B cell (primary cell): ENCODE measurements at regions not wholly inside any gene's neighbourhood (a gene's known extent, or its start where the extent isn't known, plus 50 kb on each side); places are given as distances from the start of the nearest gene placed in this dataset.
"Not testable (repeated sequence)": the region's sequence is repeated elsewhere in the genome, so short reads cannot be mapped to it uniquely, and the experiment has no call there.

Source experiments
- ATAC-seq: fragments of 200-7000 bp; cut with Tn5 transposase; one replicate; pipeline ENCODE4 v1.10.0; 2021; ENCODE audit warnings: low read depth, mild to moderate bottlenecking, moderate number of reproducible peaks, moderate library complexity
- CTCF ChIA-PET: fragments of 350-600 bp; sonication (Branson Sonifier 250); formaldehyde crosslinking; loops from one replicate; lab custom pipeline; 2021; ENCODE audit warnings: antibody characterized with exemption, inconsistent platforms; lab: Charles Lee
- POLR2A ChIA-PET: fragments of 350-600 bp; sonication (Branson Sonifier 250); formaldehyde crosslinking; loops from one replicate; lab custom pipeline; 2021; ENCODE audit warnings: antibody characterized with exemption; lab: Charles Lee
- DNase-seq: peaks from one replicate; pipeline ENCODE4 v3.0.0; 2013
- H2AFZ ChIP-seq: 2 replicates; pipeline ENCODE4 v1.6.1; 2012; ENCODE audit warnings: mild to moderate bottlenecking, low read depth, low read length; ENCODE audit not compliant: insufficient read depth, poor library complexity, severe bottlenecking
- H3K27ac ChIP-seq, 2 donors: 1 replicate in 1 of 2; 2 replicates in 1 of 2; pipeline ENCODE4 v1.5.1; 2012 to 2013; ENCODE audit warnings: low read length in 2 of 2, mild to moderate bottlenecking in 2 of 2, moderate library complexity in 1 of 2
- H3K27me3 ChIP-seq, 4 experiments: fragments of 200-600 bp in 1 of 4; sonication (generic) in 1 of 4; replicated peaks in 1 of 4; 1 replicate in 2 of 4; 2 replicates in 2 of 4; pipeline versions ENCODE4 v1.6.1 to v1.7.0; 2013 to 2016; ENCODE audit warnings: low read length in 3 of 4, mild to moderate bottlenecking in 2 of 4, mixed read lengths in 1 of 4, moderate library complexity in 1 of 4; ENCODE audit not compliant: insufficient read depth in 4 of 4, control insufficient read depth in 3 of 4; ENCODE audit errors: control extremely low read depth in 1 of 4
- H3K36me3 ChIP-seq, 2 experiments: replicated peaks in 1 of 2; 1 replicate in 1 of 2; 2 replicates in 1 of 2; pipeline versions ENCODE4 v1.6.1 to v1.7.1; 2013; ENCODE audit warnings: low read length in 1 of 2; ENCODE audit not compliant: insufficient read depth in 2 of 2, control insufficient read depth in 1 of 2; ENCODE audit errors: control extremely low read depth in 1 of 2, extremely low read depth in 1 of 2
- H3K4me1 ChIP-seq, 2 donors: fragments of 200-600 bp in 1 of 2; sonication (generic) in 1 of 2; 1 replicate in 1 of 2; 2 replicates in 1 of 2; pipeline versions ENCODE4 v1.5.1 to v1.6.1; 2013 to 2017; ENCODE audit warnings: low read length in 2 of 2; ENCODE audit not compliant: control insufficient read depth in 2 of 2, insufficient read depth in 2 of 2
- H3K4me2 ChIP-seq: replicated peaks from 2 replicates; pipeline ENCODE3; 2012; ENCODE audit warnings: mild to moderate bottlenecking, low read depth, low read length; ENCODE audit not compliant: poor library complexity, severe bottlenecking
- H3K4me3 ChIP-seq, 5 experiments: fragments of 200-600 bp in 1 of 5; sonication (generic) in 1 of 5; 1 replicate in 3 of 5; 2 replicates in 2 of 5; pipeline versions ENCODE4 v1.5.1 to v1.7.0; 2011 to 2016; ENCODE audit warnings: low read length in 4 of 5, mild to moderate bottlenecking in 4 of 5, low read depth in 2 of 5, control low read depth in 1 of 5, moderate library complexity in 1 of 5; ENCODE audit not compliant: insufficient read depth in 1 of 5; ENCODE audit errors: control extremely low read depth in 1 of 5, extremely low read depth in 1 of 5
- H3K79me2 ChIP-seq: fragments of 200-600 bp; sonication (generic); one replicate; pipeline ENCODE4 v1.6.0; 2016; ENCODE audit warnings: low read length; ENCODE audit not compliant: control insufficient read depth, insufficient read depth
- H3K9ac ChIP-seq: fragments of 200-600 bp; sonication (generic); 2 replicates; pipeline ENCODE4 v1.6.1; 2017; ENCODE audit warnings: mild to moderate bottlenecking, low read length, moderate library complexity
- H3K9me3 ChIP-seq, 3 donors: one replicate each; pipeline versions ENCODE4 v1.6.1 to v1.7.1; 2013; ENCODE audit warnings: low read length in 2 of 3; ENCODE audit not compliant: control insufficient read depth in 2 of 3, insufficient read depth in 1 of 3; ENCODE audit errors: control extremely low read depth in 1 of 3
- H4K20me1 ChIP-seq: 2 replicates; pipeline ENCODE4 v1.6.0; 2012; ENCODE audit warnings: mild to moderate bottlenecking, low read length; ENCODE audit not compliant: insufficient read depth, control insufficient read depth, poor library complexity, severe bottlenecking
- H3K27ac Mint-ChIP-seq: one replicate; pipeline ENCODE4 v1.8.0; 2021; ENCODE audit warnings: mixed read lengths
- H3K27me3 Mint-ChIP-seq: one replicate; pipeline ENCODE4 v1.8.0; 2021; ENCODE audit warnings: mixed read lengths
- H3K4me1 Mint-ChIP-seq: one replicate; pipeline ENCODE4 v1.8.0; 2021; ENCODE audit warnings: mixed read lengths
- H3K4me3 Mint-ChIP-seq: one replicate; pipeline ENCODE4 v1.8.0; 2021; ENCODE audit warnings: mixed read lengths
- H3K9me3 Mint-ChIP-seq: one replicate; pipeline ENCODE4 v1.8.0; 2022; ENCODE audit warnings: mixed read lengths; ENCODE audit not compliant: insufficient read depth
- CTCF ChIP-seq: fragments of 200-600 bp; IDR thresholded peaks from one replicate; pipeline ENCODE4 v1.8.0; 2022; ENCODE audit warnings: antibody characterized with exemption, mild to moderate bottlenecking
- EZH2 ChIP-seq: IDR thresholded peaks from 2 replicates; pipeline ENCODE4 v1.6.1; 2012; ENCODE audit warnings: borderline replicate concordance, low read depth, mild to moderate bottlenecking, moderate library complexity, low read length; ENCODE audit not compliant: insufficient read depth, poor library complexity, severe bottlenecking
- WGBS: methylation state at CpG from one replicate; pipeline ENCODE4 v1.1.5; 2013; ENCODE audit warnings: missing lambda C conversion rate; ENCODE audit not compliant: insufficient coverage; 5-methylcytosine and 5-hydroxymethylcytosine counted together
- intact Hi-C: fragments of 100-400 bp; cut with micrococcal nuclease; formaldehyde crosslinking; loops from one replicate; pipeline ENCODE4 v1.10.0; 2022

- Histone ChIP-seq H4K20me1 (no peaks in the 10 kb centered on the region), H3K9me3 (peaks cover 0 to 7% (median 0%) of the 10 kb centered on the region in 3 donors), H3K9ac (no peak overlapping the region), H3K27me3 (no peaks in the 10 kb centered on the region), H3K4me2 (peak overlapping the region; percentile 14), H3K36me3 (no peaks in the 10 kb centered on the region), H3K4me3 (no peak overlapping the region), H3K27ac (no peak overlapping the region), H3K4me1 (peaks cover 7 to 9% of the 10 kb centered on the region in 2 donors), H2AFZ (no peak overlapping the region), H3K79me2 (no peaks in the 10 kb centered on the region)
- Mint-ChIP-seq H3K9me3 (no peaks in the 10 kb centered on the region), H3K4me3 (peak overlapping the region; percentile 19), H3K4me1 (peaks cover 41% of the 10 kb centered on the region), H3K27me3 (no peaks in the 10 kb centered on the region), H3K27ac (no peak overlapping the region)
- ATAC-seq = peak; percentile 84
- TF ChIP-seq CTCF (no peak), EZH2 (no peak)
- 53% methylated on average over 4 of the region's 8 CpGs for WGBS
- POLR2A ChIA-PET = no interaction called here
- CTCF ChIA-PET = interaction anchor here (0.8 kb wide), 1 partner anchor 35 kb away, joined by 3 read pairs; no protein-coding TSS in a partner anchor
- peak; percentile 46 for DNase-seq
- intact Hi-C loops = no loop called here
Observed at GRCh38 chr5:112586596-112587062, 151.1 kb upstream of the APC start.

- H3K4me1 ChIP-seq = peaks cover 7 to 17% of the 10 kb centered on the region in 2 donors
- H3K27ac Mint-ChIP-seq, H3K9me3 Mint-ChIP-seq, H3K36me3 ChIP-seq, POLR2A ChIA-PET, H3K4me2 ChIP-seq, ATAC-seq, intact Hi-C loops, H3K27me3 ChIP-seq, DNase-seq, H3K4me3 ChIP-seq, H3K79me2 ChIP-seq, H3K27me3 Mint-ChIP-seq, H3K27ac ChIP-seq, H4K20me1 ChIP-seq, H3K9me3 ChIP-seq, H3K9ac ChIP-seq, H2AFZ ChIP-seq: not testable (repeated sequence)
- Mint-ChIP-seq H3K4me3 (peak overlapping the region; percentile 26), H3K4me1 (peaks cover 63% of the 10 kb centered on the region)
- WGBS = no CpG with 5 or more reads among the region's 1 CpG
- CTCF ChIA-PET = interaction anchor here (1.6 kb wide), 1 partner anchor 15 kb away, joined by 6 read pairs; no protein-coding TSS in a partner anchor
Observed at GRCh38 chr5:112590858-112591257, 146.8 kb upstream of the APC start.
